ENCODE measurements at regions not wholly inside any gene's neighbourhood (a gene's known extent, or its start where the extent isn't known, plus 50 kb on each side); places are given as distances from the start of the nearest gene placed in this dataset.

- Mint-ChIP-seq H3K4me3 (no peak overlapping the region), H3K4me1 (ENCODE audit: low read depth in 2 of 2) (no peaks in the 10 kb centered on the region), H3K9me3 (no peaks in the 10 kb centered on the region), H3K27me3 (peaks cover 28 to 61% of the 10 kb centered on the region in 2 donors), H3K27ac (no peak overlapping the region), H3K36me3 (no peaks in the 10 kb centered on the region)
- ATAC-seq, result no peak
- DNase-seq (ENCODE audit: low spot score), result no peak
These were observed 78.7 kb upstream of the PHACTR3 start for GRCh38 chr20:59525500-59526241.

- DNase-seq (ENCODE audit: low spot score), result no peak
- Mint-ChIP-seq H3K4me1 (ENCODE audit: low read depth in 2 of 2) (no peaks in the 10 kb centered on the region), H3K27ac (no peak overlapping the region), H3K9me3 (no peaks in the 10 kb centered on the region), H3K27me3 (peaks cover 28 to 61% of the 10 kb centered on the region in 2 donors), H3K36me3 (no peaks in the 10 kb centered on the region), H3K4me3 (no peak overlapping the region)
- ATAC-seq, result peak in 1 of 2 donors; percentile 45
These were observed 77.8 kb upstream of the PHACTR3 start for GRCh38 chr20:59526242-59527225.

GRCh38 chr20:59530782-59531181, 73.6 kb upstream of the PHACTR3 start:
- Mint-ChIP-seq H3K4me3 (no peak overlapping the region), H3K4me1 (ENCODE audit: low read depth in 2 of 2) (no peaks in the 10 kb centered on the region), H3K27me3 (peaks cover 10 to 24% of the 10 kb centered on the region in 2 donors), H3K36me3 (no peaks in the 10 kb centered on the region), H3K27ac (no peak overlapping the region), H3K9me3 (no peaks in the 10 kb centered on the region)
- DNase-seq (ENCODE audit: low spot score) (no peak), ATAC-seq (no peak)

- Mint-ChIP-seq H3K27ac (no peak overlapping the region), H3K27me3 (peaks cover 27 to 35% of the 10 kb centered on the region in 2 donors), H3K9me3 (peaks cover 9% of the 10 kb centered on the region), H3K4me1 (ENCODE audit: low read depth in 2 of 2) (no peaks in the 10 kb centered on the region), H3K36me3 (peaks cover 10% of the 10 kb centered on the region), H3K4me3 (no peak overlapping the region)
- DNase-seq (ENCODE audit: low spot score) (no peak), ATAC-seq (no peak)
These were observed 66.3 kb upstream of the PHACTR3 start for GRCh38 chr20:59537991-59538390.

GRCh38 chr20:59547596-59547995, 56.7 kb upstream of the PHACTR3 start:
- Mint-ChIP-seq H3K4me3 (no peak overlapping the region), H3K36me3 (no peaks in the 10 kb centered on the region), H3K4me1 (ENCODE audit: low read depth in 2 of 2) (no peaks in the 10 kb centered on the region), H3K27me3 (peaks cover 19 to 41% of the 10 kb centered on the region in 2 donors), H3K27ac (no peak overlapping the region), H3K9me3 (no peaks in the 10 kb centered on the region)
- DNase-seq (ENCODE audit: low spot score) (no peak), ATAC-seq (no peak)
